Ishikawa (cell line): ENCODE measurements at regions not wholly inside any gene's neighbourhood (a gene's known extent, or its start where the extent isn't known, plus 50 kb on each side); places are given as distances from the start of the nearest gene placed in this dataset.

Experiments
- CEBPB ChIP-seq: IDR thresholded peaks from 2 replicates; pipeline ENCODE4 v1.6.1; 2012
- CREB1 ChIP-seq: IDR thresholded peaks from 2 replicates; pipeline ENCODE4 v1.6.1; 2012; ENCODE audit warnings: low read depth
- EGR1 ChIP-seq: IDR thresholded peaks from 2 replicates; pipeline ENCODE4 v1.6.1; 2012
- EP300 ChIP-seq: IDR thresholded peaks from 2 replicates; pipeline ENCODE4 v1.6.1; 2012; ENCODE audit warnings: borderline replicate concordance
- FOXM1 ChIP-seq: IDR thresholded peaks from 2 replicates; pipeline ENCODE4 v1.6.1; 2012; ENCODE audit warnings: low read depth, borderline replicate concordance
- MAX ChIP-seq: IDR thresholded peaks from 2 replicates; pipeline ENCODE4 v1.6.1; 2012
- RAD21 ChIP-seq: IDR thresholded peaks from 2 replicates; pipeline ENCODE4 v1.6.1; 2012; ENCODE audit warnings: low read depth
- TAF1 ChIP-seq: IDR thresholded peaks from 2 replicates; pipeline ENCODE4 v1.6.1; 2012; ENCODE audit warnings: low read depth, mild to moderate bottlenecking
- TCF12 ChIP-seq: IDR thresholded peaks from 2 replicates; pipeline ENCODE4 v1.6.1; 2012; ENCODE audit warnings: low read depth
- USF1 ChIP-seq: IDR thresholded peaks from 2 replicates; pipeline ENCODE4 v1.6.1; 2012
- YY1 ChIP-seq: IDR thresholded peaks from 2 replicates; pipeline ENCODE4 v1.6.1; 2012; ENCODE audit warnings: low read depth
- ZBTB7A ChIP-seq: IDR thresholded peaks from 2 replicates; pipeline ENCODE4 v1.6.1; 2012; ENCODE audit warnings: low read depth
- TF ChIP-seq, protein P1 (sequence below): IDR thresholded peaks from 2 replicates; pipeline ENCODE4 v1.6.1; 2012; ENCODE audit warnings: low read depth, mild to moderate bottlenecking

DNA sequence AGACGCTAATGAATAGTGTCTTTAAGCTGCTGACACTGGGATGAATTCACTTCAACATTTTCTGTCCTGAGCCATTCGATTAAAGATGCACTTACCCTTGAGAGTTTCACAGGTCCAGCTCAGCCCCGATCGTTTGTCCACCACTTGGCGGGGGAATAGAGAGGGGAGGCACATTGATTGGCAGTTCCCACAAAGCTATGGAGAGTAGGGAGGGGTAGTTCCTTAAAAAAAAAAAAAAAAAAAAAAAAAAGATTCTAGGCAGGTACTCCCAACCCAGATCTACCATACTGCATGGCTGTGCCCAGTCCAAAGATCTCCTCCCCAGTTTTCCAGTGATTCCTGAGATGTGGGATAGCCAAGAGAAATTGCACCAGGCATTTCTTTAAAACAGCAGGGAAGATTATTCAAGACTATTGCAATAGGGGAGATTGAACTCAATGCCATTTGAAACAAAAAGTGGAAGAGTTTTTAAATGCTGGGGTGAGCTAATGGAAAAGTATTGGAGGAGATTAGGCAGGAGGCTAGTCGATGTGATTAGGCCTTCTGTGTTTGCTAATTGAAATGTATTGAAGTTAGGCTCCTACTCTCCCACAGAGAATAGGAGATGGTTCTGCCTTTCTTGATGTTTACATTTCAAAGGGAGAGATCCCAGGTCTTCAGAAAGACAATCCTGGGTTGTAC, 2217.4 kb upstream of the WWC1 start:
- TF ChIP-seq ZBTB7A, result no peak
- no peak for TF ChIP-seq FOXM1
- TF ChIP-seq TAF1, result no peak
- TF ChIP-seq, protein P1, sequence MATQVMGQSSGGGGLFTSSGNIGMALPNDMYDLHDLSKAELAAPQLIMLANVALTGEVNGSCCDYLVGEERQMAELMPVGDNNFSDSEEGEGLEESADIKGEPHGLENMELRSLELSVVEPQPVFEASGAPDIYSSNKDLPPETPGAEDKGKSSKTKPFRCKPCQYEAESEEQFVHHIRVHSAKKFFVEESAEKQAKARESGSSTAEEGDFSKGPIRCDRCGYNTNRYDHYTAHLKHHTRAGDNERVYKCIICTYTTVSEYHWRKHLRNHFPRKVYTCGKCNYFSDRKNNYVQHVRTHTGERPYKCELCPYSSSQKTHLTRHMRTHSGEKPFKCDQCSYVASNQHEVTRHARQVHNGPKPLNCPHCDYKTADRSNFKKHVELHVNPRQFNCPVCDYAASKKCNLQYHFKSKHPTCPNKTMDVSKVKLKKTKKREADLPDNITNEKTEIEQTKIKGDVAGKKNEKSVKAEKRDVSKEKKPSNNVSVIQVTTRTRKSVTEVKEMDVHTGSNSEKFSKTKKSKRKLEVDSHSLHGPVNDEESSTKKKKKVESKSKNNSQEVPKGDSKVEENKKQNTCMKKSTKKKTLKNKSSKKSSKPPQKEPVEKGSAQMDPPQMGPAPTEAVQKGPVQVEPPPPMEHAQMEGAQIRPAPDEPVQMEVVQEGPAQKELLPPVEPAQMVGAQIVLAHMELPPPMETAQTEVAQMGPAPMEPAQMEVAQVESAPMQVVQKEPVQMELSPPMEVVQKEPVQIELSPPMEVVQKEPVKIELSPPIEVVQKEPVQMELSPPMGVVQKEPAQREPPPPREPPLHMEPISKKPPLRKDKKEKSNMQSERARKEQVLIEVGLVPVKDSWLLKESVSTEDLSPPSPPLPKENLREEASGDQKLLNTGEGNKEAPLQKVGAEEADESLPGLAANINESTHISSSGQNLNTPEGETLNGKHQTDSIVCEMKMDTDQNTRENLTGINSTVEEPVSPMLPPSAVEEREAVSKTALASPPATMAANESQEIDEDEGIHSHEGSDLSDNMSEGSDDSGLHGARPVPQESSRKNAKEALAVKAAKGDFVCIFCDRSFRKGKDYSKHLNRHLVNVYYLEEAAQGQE, result no peak
- TF ChIP-seq RAD21, result no peak
- no peak for TF ChIP-seq CREB1
- no peak for TF ChIP-seq MAX
- TF ChIP-seq EP300, result no peak
- no peak for TF ChIP-seq USF1
- TF ChIP-seq YY1, result no peak
- TF ChIP-seq EGR1, result no peak
- TF ChIP-seq CEBPB, result no peak
- TF ChIP-seq TCF12, result no peak
